ENCODE measurements at regions not wholly inside any gene's neighbourhood (a gene's known extent, or its start where the extent isn't known, plus 50 kb on each side); places are given as distances from the start of the nearest gene placed in this dataset.
"Not testable (repeated sequence)": the region's sequence is repeated elsewhere in the genome, so short reads cannot be mapped to it uniquely, and the experiment has no call there.

GRCh38 chr14:52202151-52202550 is 65.3 kb upstream of the PTGDR start:
- no peaks in the 10 kb centered on the region for H3K27me3 ChIP-seq (ENCODE audit: control insufficient read depth in 1 of 2, insufficient read depth in 2 of 2, low read length in 2 of 2)
- H3K9ac ChIP-seq (ENCODE audit: low read length) = no peak overlapping the region
- no peak overlapping the region for H3K27ac ChIP-seq (ENCODE audit: low read depth, low read length)
- H3K4me3 ChIP-seq (ENCODE audit: low read depth in 1 of 2, low read length in 2 of 2) = no peak overlapping the region
- no peaks in the 10 kb centered on the region for H3K36me3 ChIP-seq (ENCODE audit: insufficient read depth, low read length)
- H3K4me1 ChIP-seq (ENCODE audit: insufficient read depth, low read length) = no peaks in the 10 kb centered on the region
- H3K9me3 ChIP-seq (ENCODE audit: low read length) = no peaks in the 10 kb centered on the region

GRCh38 chr14:52190337-52190931 is 77.1 kb upstream of the PTGDR start:
- Histone ChIP-seq H3K4me3 (ENCODE audit: low read depth in 1 of 2, low read length in 2 of 2) (no peak overlapping the region), H3K36me3 (ENCODE audit: insufficient read depth, low read length) (no peaks in the 10 kb centered on the region), H3K27ac (ENCODE audit: low read depth, low read length) (no peak overlapping the region), H3K4me1 (ENCODE audit: insufficient read depth, low read length) (no peaks in the 10 kb centered on the region), H3K9ac (ENCODE audit: low read length) (no peak overlapping the region), H3K9me3 (ENCODE audit: low read length) (no peaks in the 10 kb centered on the region), H3K27me3 (ENCODE audit: control insufficient read depth in 1 of 2, insufficient read depth in 2 of 2, low read length in 2 of 2) (no peaks in the 10 kb centered on the region)

- H3K36me3 ChIP-seq (ENCODE audit: insufficient read depth, low read length) = no peaks in the 10 kb centered on the region
- no peak overlapping the region for H3K9ac ChIP-seq (ENCODE audit: low read length)
- H3K4me1 ChIP-seq (ENCODE audit: insufficient read depth, low read length) = no peaks in the 10 kb centered on the region
- H3K4me3 ChIP-seq (ENCODE audit: low read depth in 1 of 2, low read length in 2 of 2) = no peak overlapping the region
- H3K9me3 ChIP-seq (ENCODE audit: low read length) = no peaks in the 10 kb centered on the region
- no peak overlapping the region for H3K27ac ChIP-seq (ENCODE audit: low read depth, low read length)
- no peaks in the 10 kb centered on the region for H3K27me3 ChIP-seq (ENCODE audit: control insufficient read depth in 1 of 2, insufficient read depth in 2 of 2, low read length in 2 of 2)
These were observed 78.2 kb upstream of the PTGDR start for GRCh38 chr14:52189325-52189724.

GRCh38 chr14:52188381-52188780 is 79.1 kb upstream of the PTGDR start:
- Histone ChIP-seq H3K27me3 (ENCODE audit: control insufficient read depth in 1 of 2, insufficient read depth in 2 of 2, low read length in 2 of 2) (no peaks in the 10 kb centered on the region), H3K9me3 (ENCODE audit: low read length) (no peaks in the 10 kb centered on the region), H3K9ac (ENCODE audit: low read length) (no peak overlapping the region), H3K36me3 (ENCODE audit: insufficient read depth, low read length) (no peaks in the 10 kb centered on the region), H3K27ac (ENCODE audit: low read depth, low read length) (no peak overlapping the region), H3K4me1 (ENCODE audit: insufficient read depth, low read length) (no peaks in the 10 kb centered on the region), H3K4me3 (ENCODE audit: low read depth in 1 of 2, low read length in 2 of 2) (no peak overlapping the region)

GRCh38 chr14:52185178-52185577 is 82.3 kb upstream of the PTGDR start:
- Histone ChIP-seq H3K27ac (ENCODE audit: low read depth, low read length) (no peak overlapping the region), H3K9me3 (ENCODE audit: low read length) (no peaks in the 10 kb centered on the region), H3K9ac (ENCODE audit: low read length) (no peak overlapping the region), H3K27me3 (ENCODE audit: control insufficient read depth in 1 of 2, insufficient read depth in 2 of 2, low read length in 2 of 2) (no peaks in the 10 kb centered on the region), H3K36me3 (ENCODE audit: insufficient read depth, low read length) (no peaks in the 10 kb centered on the region), H3K4me1 (ENCODE audit: insufficient read depth, low read length) (no peaks in the 10 kb centered on the region), H3K4me3 (ENCODE audit: low read depth in 1 of 2, low read length in 2 of 2) (no peak overlapping the region)

- H3K4me1 ChIP-seq (ENCODE audit: insufficient read depth, low read length) = no peaks in the 10 kb centered on the region
- H3K27me3 ChIP-seq (ENCODE audit: control insufficient read depth in 1 of 2, insufficient read depth in 2 of 2, low read length in 2 of 2) = no peaks in the 10 kb centered on the region
- H3K36me3 ChIP-seq (ENCODE audit: insufficient read depth, low read length) = no peaks in the 10 kb centered on the region
- H3K9ac ChIP-seq (ENCODE audit: low read length) = no peak overlapping the region
- H3K27ac ChIP-seq (ENCODE audit: low read depth, low read length) = no peak overlapping the region
- no peaks in the 10 kb centered on the region for H3K9me3 ChIP-seq (ENCODE audit: low read length)
- H3K4me3 ChIP-seq (ENCODE audit: low read depth in 1 of 2, low read length in 2 of 2) = no peak overlapping the region
These were observed 84.6 kb upstream of the PTGDR start for GRCh38 chr14:52182853-52183252.

GRCh38 chr14:52179141-52179790 is 88.2 kb upstream of the PTGDR start:
- Histone ChIP-seq H3K4me1 (ENCODE audit: insufficient read depth, low read length) (no peaks in the 10 kb centered on the region), H3K27ac (ENCODE audit: low read depth, low read length) (no peak overlapping the region), H3K36me3 (ENCODE audit: insufficient read depth, low read length) (no peaks in the 10 kb centered on the region), H3K27me3 (ENCODE audit: control insufficient read depth in 1 of 2, insufficient read depth in 2 of 2, low read length in 2 of 2) (no peaks in the 10 kb centered on the region), H3K4me3 (ENCODE audit: low read depth in 1 of 2, low read length in 2 of 2) (no peak overlapping the region), H3K9me3 (ENCODE audit: low read length) (no peaks in the 10 kb centered on the region), H3K9ac (ENCODE audit: low read length) (no peak overlapping the region)

- Histone ChIP-seq H3K9ac (ENCODE audit: low read length) (no peak overlapping the region), H3K9me3 (ENCODE audit: low read length) (no peaks in the 10 kb centered on the region), H3K27me3 (ENCODE audit: control insufficient read depth in 1 of 2, insufficient read depth in 2 of 2, low read length in 2 of 2) (no peaks in the 10 kb centered on the region), H3K36me3 (ENCODE audit: insufficient read depth, low read length) (no peaks in the 10 kb centered on the region), H3K4me1 (ENCODE audit: insufficient read depth, low read length) (no peaks in the 10 kb centered on the region), H3K4me3 (ENCODE audit: low read depth in 1 of 2, low read length in 2 of 2) (no peak overlapping the region), H3K27ac (ENCODE audit: low read depth, low read length) (no peak overlapping the region)
These were observed 91.5 kb upstream of the PTGDR start for GRCh38 chr14:52175982-52176502.

- H3K36me3 ChIP-seq (ENCODE audit: insufficient read depth, low read length); H3K9me3 ChIP-seq (ENCODE audit: low read length); H3K9ac ChIP-seq (ENCODE audit: low read length); H3K4me1 ChIP-seq (ENCODE audit: insufficient read depth, low read length); H3K27me3 ChIP-seq (ENCODE audit: control insufficient read depth in 1 of 2, insufficient read depth in 2 of 2, low read length in 2 of 2); H3K27ac ChIP-seq (ENCODE audit: low read depth, low read length); H3K4me3 ChIP-seq (ENCODE audit: low read depth in 1 of 2, low read length in 2 of 2): not testable (repeated sequence)
These were observed 95.6 kb upstream of the PTGDR start for GRCh38 chr14:52171932-52172331.

GRCh38 chr14:52166822-52167221 is 98.0 kb upstream of the NID2 start:
- no peaks in the 10 kb centered on the region for H3K27me3 ChIP-seq (ENCODE audit: control insufficient read depth in 1 of 2, insufficient read depth in 2 of 2, low read length in 2 of 2)
- H3K36me3 ChIP-seq (ENCODE audit: insufficient read depth, low read length) = no peaks in the 10 kb centered on the region
- no peaks in the 10 kb centered on the region for H3K9me3 ChIP-seq (ENCODE audit: low read length)
- no peak overlapping the region for H3K9ac ChIP-seq (ENCODE audit: low read length)
- no peak overlapping the region for H3K27ac ChIP-seq (ENCODE audit: low read depth, low read length)
- H3K4me3 ChIP-seq (ENCODE audit: low read depth in 1 of 2, low read length in 2 of 2) = no peak overlapping the region
- no peaks in the 10 kb centered on the region for H3K4me1 ChIP-seq (ENCODE audit: insufficient read depth, low read length)

- Histone ChIP-seq H3K27me3 (ENCODE audit: control insufficient read depth in 1 of 2, insufficient read depth in 2 of 2, low read length in 2 of 2) (no peaks in the 10 kb centered on the region), H3K4me3 (ENCODE audit: low read depth in 1 of 2, low read length in 2 of 2) (no peak overlapping the region), H3K9ac (ENCODE audit: low read length) (no peak overlapping the region), H3K27ac (ENCODE audit: low read depth, low read length) (no peak overlapping the region), H3K36me3 (ENCODE audit: insufficient read depth, low read length) (no peaks in the 10 kb centered on the region), H3K9me3 (ENCODE audit: low read length) (no peaks in the 10 kb centered on the region), H3K4me1 (ENCODE audit: insufficient read depth, low read length) (no peaks in the 10 kb centered on the region)
These were observed 86.9 kb upstream of the NID2 start for GRCh38 chr14:52155651-52156213.

Measured in muscle layer of colon (tissue), 2 donors.